ENCODE measurements at regions not wholly inside any gene's neighbourhood (a gene's known extent, or its start where the extent isn't known, plus 50 kb on each side); places are given as distances from the start of the nearest gene placed in this dataset.

- Histone ChIP-seq H2AFZ (ENCODE audit: low read length) (no peak overlapping the region), H3K79me1 (ENCODE audit: insufficient read depth, low read depth, low read length, poor library complexity, severe bottlenecking) (no peaks in the 10 kb centered on the region)
- no CpG with 5 or more reads among the region's 2 CpGs for WGBS (ENCODE audit: extremely low coverage, insufficient read length, low lambda C conversion rate)
These were observed 450.5 kb upstream of the MEX3C start for GRCh38 chr18:51647942-51648341.

More at GRCh38 chr18:51647942-51648341, 450.5 kb upstream of the MEX3C start:
- Histone ChIP-seq H3K18ac (ENCODE audit: insufficient read length, low read depth, low read length) (no peak overlapping the region), H3K4me1 (ENCODE audit: insufficient read depth, low read length) (no peaks in the 10 kb centered on the region), H2BK12ac (ENCODE audit: insufficient read length, low read depth, low read length) (no peak overlapping the region), H3K56ac (ENCODE audit: insufficient read length, low read depth, low read length) (no peak overlapping the region), H3K4me2 (ENCODE audit: insufficient read depth, insufficient read length, low read length) (no peak overlapping the region), H3K9ac (ENCODE audit: extremely low read depth, insufficient read length, low read length) (no peak overlapping the region), H3K14ac (ENCODE audit: insufficient read depth, low read length) (no peak overlapping the region), H2BK120ac (ENCODE audit: low read depth, low read length, poor library complexity, severe bottlenecking) (no peak overlapping the region), H3K23ac (ENCODE audit: insufficient read length, low read depth, low read length) (no peak overlapping the region), H3T11ph (ENCODE audit: low read length) (no peak overlapping the region), H3K79me2 (ENCODE audit: insufficient read depth, low read length) (no peaks in the 10 kb centered on the region), H2BK15ac (ENCODE audit: low read depth, low read length) (no peak overlapping the region), H2BK5ac (ENCODE audit: insufficient read length, low read length) (no peak overlapping the region), H3K9me3 (ENCODE audit: control insufficient read depth, low read depth, low read length) (no peaks in the 10 kb centered on the region), H3K27me3 (ENCODE audit: insufficient read depth, low read length) (no peaks in the 10 kb centered on the region), H4K8ac (replicated peaks; ENCODE audit: insufficient read length, low read depth, low read length) (no peak overlapping the region), H3K4ac (ENCODE audit: low read depth, low read length) (no peak overlapping the region), H3K23me2 (ENCODE audit: insufficient read length, low read depth, low read length, poor library complexity, severe bottlenecking) (no peaks in the 10 kb centered on the region), H3K27ac (ENCODE audit: insufficient read length, low read depth, low read length) (no peak overlapping the region), H4K91ac (ENCODE audit: insufficient read length, low read depth, low read length) (no peak overlapping the region), H4K20me1 (ENCODE audit: control insufficient read depth, insufficient read depth, insufficient read length) (no peaks in the 10 kb centered on the region), H2AK5ac (ENCODE audit: insufficient read length, low read length) (no peak overlapping the region), H2BK20ac (ENCODE audit: low read depth, low read length, poor library complexity, severe bottlenecking) (no peak overlapping the region), H4K5ac (ENCODE audit: insufficient read length, low read depth, low read length) (no peak overlapping the region)
- H3K4me3 Mint-ChIP-seq: no peak overlapping the region
- no peak overlapping the region for H3K27ac Mint-ChIP-seq
- H3K9me3 Mint-ChIP-seq: no peaks in the 10 kb centered on the region; a peak in 1 of 5 replicates
- H3K36me3 Mint-ChIP-seq (ENCODE audit: insufficient read depth in 1 of 3, low read depth in 3 of 3): no peaks in the 10 kb centered on the region
- DNase-seq: no peak
- H3K4me1 Mint-ChIP-seq: no peaks in the 10 kb centered on the region
- no peak for TF ChIP-seq CTCF (conservative IDR thresholded peaks at IDR 0.05)
- H3K27me3 Mint-ChIP-seq (ENCODE audit: low read depth): no peaks in the 10 kb centered on the region
